GM23338 (cell line): ENCODE measurements at regions not wholly inside any gene's neighbourhood (a gene's known extent, or its start where the extent isn't known, plus 50 kb on each side); places are given as distances from the start of the nearest gene placed in this dataset.

Experiments
- CREB1 ChIP-seq: fragments of 250-450 bp; sonication (Bioruptor Pico); IDR thresholded peaks from 2 replicates; pipeline ENCODE4 v1.5.0; 2020; ENCODE audit warnings: low read depth, mild to moderate bottlenecking, moderate library complexity
- EZH2 ChIP-seq: fragments of 200-600 bp; sonication (generic); IDR thresholded peaks from one replicate; pipeline ENCODE4 v1.8.0; 2017; ENCODE audit warnings: antibody characterized with exemption, mild to moderate bottlenecking, low read depth; ENCODE audit not compliant: unreplicated experiment
- EZH2phosphoT487 ChIP-seq: fragments of 200-600 bp; sonication (generic); IDR thresholded peaks from one replicate; pipeline ENCODE4 v1.8.1; 2018; ENCODE audit warnings: antibody characterized with exemption; ENCODE audit not compliant: unreplicated experiment
- JUNB ChIP-seq: IDR thresholded peaks from one replicate; pipeline ENCODE4 v1.6.1; 2016; ENCODE audit warnings: antibody characterized with exemption; ENCODE audit not compliant: unreplicated experiment
- POLR2AphosphoS5 ChIP-seq: IDR thresholded peaks from 2 replicates; pipeline ENCODE4 v1.6.1; 2016; ENCODE audit warnings: antibody characterized with exemption, low read depth
- TF ChIP-seq, protein P1 (sequence below), 2 experiments: fragments of 200-600 bp in 1 of 2; sonication (generic) in 1 of 2; conservative IDR thresholded peaks; 2 replicates each; pipeline versions ENCODE4 v1.5.1 to v1.6.1; 2016 to 2017; ENCODE audit warnings: antibody characterized with exemption in 2 of 2, low read depth in 2 of 2, mild to moderate bottlenecking in 2 of 2, moderate library complexity in 1 of 2
- TF ChIP-seq, protein P2 (sequence below): IDR thresholded peaks from 2 replicates; pipeline ENCODE4 v1.6.1; 2016; ENCODE audit warnings: antibody characterized with exemption

DNA sequence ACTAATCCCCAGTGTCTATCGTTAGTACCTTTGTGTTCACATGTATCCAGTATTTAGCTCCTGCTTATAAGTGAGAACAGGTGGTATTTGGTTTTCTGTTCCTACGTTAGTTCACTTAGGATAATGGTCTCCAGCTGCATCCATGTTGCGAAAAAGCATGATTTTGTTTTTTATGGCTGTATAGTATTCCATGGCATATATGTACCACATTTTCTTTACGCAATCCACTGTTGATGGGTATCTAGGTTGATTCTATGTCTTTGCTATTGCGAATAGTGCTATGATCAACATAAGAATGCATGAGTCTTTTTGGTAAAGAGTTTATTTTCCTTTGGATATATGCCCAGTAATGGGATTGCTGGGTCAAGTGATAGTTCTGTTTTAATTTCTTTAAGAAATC, 59.1 kb downstream of the CH25H start:
- no peak for TF ChIP-seq POLR2AphosphoS5
- no peak for TF ChIP-seq EZH2phosphoT487
- TF ChIP-seq JUNB: no peak
- TF ChIP-seq, protein P1, sequence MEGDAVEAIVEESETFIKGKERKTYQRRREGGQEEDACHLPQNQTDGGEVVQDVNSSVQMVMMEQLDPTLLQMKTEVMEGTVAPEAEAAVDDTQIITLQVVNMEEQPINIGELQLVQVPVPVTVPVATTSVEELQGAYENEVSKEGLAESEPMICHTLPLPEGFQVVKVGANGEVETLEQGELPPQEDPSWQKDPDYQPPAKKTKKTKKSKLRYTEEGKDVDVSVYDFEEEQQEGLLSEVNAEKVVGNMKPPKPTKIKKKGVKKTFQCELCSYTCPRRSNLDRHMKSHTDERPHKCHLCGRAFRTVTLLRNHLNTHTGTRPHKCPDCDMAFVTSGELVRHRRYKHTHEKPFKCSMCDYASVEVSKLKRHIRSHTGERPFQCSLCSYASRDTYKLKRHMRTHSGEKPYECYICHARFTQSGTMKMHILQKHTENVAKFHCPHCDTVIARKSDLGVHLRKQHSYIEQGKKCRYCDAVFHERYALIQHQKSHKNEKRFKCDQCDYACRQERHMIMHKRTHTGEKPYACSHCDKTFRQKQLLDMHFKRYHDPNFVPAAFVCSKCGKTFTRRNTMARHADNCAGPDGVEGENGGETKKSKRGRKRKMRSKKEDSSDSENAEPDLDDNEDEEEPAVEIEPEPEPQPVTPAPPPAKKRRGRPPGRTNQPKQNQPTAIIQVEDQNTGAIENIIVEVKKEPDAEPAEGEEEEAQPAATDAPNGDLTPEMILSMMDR (conservative IDR thresholded peaks at IDR 0.05; ENCODE audit: low read depth in 2 of 2): no peak
- TF ChIP-seq EZH2: no peak
- TF ChIP-seq CREB1 (CRISPR knock-in tag): no peak
- TF ChIP-seq, protein P2, sequence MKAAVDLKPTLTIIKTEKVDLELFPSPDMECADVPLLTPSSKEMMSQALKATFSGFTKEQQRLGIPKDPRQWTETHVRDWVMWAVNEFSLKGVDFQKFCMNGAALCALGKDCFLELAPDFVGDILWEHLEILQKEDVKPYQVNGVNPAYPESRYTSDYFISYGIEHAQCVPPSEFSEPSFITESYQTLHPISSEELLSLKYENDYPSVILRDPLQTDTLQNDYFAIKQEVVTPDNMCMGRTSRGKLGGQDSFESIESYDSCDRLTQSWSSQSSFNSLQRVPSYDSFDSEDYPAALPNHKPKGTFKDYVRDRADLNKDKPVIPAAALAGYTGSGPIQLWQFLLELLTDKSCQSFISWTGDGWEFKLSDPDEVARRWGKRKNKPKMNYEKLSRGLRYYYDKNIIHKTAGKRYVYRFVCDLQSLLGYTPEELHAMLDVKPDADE: no peak
